ENCODE measurements at regions not wholly inside any gene's neighbourhood (a gene's known extent, or its start where the extent isn't known, plus 50 kb on each side); places are given as distances from the start of the nearest gene placed in this dataset.

DNA sequence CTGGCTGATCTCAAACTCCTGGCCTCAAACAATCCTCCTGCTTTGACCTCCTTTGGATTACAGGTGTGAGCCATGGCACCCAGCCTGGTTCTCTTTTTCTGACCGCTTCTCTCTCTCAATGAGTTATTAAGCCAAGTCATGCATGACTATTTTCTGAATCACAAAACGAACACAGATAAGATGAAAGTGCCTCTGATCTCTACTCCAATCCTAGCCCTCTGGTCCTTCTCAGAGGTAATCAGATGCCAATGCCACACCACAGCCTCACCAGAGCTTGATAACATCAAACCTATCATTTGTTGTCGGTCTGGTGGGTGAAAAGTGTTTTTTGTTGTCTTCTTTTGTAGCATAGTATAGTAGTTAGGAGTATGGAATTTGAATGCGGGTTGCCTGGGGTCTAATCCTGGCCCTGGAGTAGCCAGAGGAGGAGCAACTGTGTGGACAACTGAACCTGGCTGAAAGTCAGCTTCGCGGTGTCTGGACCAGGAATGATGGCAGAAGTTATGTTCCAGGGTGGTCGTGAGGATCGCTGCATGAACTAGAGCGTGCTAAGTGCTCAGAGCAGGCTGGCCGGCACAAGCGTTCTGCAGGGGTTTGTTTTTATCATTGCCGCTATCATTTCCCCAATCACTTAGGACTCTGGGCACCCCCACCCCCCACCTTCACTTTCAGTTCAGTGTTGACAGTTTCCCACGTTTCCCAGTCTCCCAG lies 77.9 kb downstream of the SPRING1 start:
- H3K36me3 ChIP-seq = no peaks in the 10 kb centered on the region
- no peak overlapping the region for H3K4me3 ChIP-seq (ENCODE audit: low read depth in 1 of 2, low read length in 1 of 2)
- no peaks in the 10 kb centered on the region for H3K9me3 ChIP-seq
- peaks cover 0 to 6% of the 10 kb centered on the region in 2 experiments for H3K4me1 ChIP-seq (ENCODE audit: control insufficient read depth in 1 of 2, insufficient read depth in 1 of 2, low read depth in 1 of 2, low read length in 1 of 2)
- no peaks in the 10 kb centered on the region for H3K27me3 ChIP-seq
- TF ChIP-seq, protein P1, sequence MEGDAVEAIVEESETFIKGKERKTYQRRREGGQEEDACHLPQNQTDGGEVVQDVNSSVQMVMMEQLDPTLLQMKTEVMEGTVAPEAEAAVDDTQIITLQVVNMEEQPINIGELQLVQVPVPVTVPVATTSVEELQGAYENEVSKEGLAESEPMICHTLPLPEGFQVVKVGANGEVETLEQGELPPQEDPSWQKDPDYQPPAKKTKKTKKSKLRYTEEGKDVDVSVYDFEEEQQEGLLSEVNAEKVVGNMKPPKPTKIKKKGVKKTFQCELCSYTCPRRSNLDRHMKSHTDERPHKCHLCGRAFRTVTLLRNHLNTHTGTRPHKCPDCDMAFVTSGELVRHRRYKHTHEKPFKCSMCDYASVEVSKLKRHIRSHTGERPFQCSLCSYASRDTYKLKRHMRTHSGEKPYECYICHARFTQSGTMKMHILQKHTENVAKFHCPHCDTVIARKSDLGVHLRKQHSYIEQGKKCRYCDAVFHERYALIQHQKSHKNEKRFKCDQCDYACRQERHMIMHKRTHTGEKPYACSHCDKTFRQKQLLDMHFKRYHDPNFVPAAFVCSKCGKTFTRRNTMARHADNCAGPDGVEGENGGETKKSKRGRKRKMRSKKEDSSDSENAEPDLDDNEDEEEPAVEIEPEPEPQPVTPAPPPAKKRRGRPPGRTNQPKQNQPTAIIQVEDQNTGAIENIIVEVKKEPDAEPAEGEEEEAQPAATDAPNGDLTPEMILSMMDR (IDR thresholded peaks at IDR 0.05) = no peak
- H3K27ac ChIP-seq = no peak overlapping the region

DNA sequence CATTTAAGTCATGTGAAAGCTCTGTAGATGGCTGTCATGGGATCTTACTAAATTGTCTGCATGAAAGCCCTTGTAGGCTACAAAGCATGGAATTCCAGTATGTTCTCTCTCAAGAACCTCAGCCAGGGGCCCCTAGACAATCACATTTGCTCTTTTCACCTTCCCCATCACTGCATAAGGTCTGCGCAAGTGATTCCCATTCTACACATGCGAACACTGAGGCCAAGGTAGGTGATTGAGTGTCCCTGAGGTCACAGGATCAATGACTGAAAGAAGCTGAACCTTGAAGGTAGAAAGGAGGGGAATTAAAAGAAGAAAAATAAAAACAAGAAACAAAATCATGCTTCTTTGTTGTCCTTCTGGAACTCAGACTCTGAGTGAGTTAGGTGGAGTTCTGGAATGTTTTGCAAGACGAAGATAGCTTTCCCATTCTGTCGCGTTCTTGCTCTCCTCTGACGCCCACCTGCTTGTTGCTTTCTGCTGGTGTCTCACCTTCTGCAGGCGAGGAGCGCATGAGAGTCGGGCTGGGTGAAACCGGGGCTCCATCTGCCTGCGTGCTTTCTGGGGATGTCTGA lies 79.9 kb downstream of the SPRING1 start:
- Histone ChIP-seq H3K27me3 (no peaks in the 10 kb centered on the region), H3K27ac (no peak overlapping the region), H3K36me3 (no peaks in the 10 kb centered on the region), H3K4me1 (ENCODE audit: control insufficient read depth in 1 of 2, insufficient read depth in 1 of 2, low read depth in 1 of 2, low read length in 1 of 2) (peaks cover 0 to 6% of the 10 kb centered on the region in 2 experiments), H3K4me3 (ENCODE audit: low read depth in 1 of 2, low read length in 1 of 2) (no peak overlapping the region), H3K9me3 (no peaks in the 10 kb centered on the region)
- TF ChIP-seq, protein P1 (IDR thresholded peaks at IDR 0.05) = no peak

DNA sequence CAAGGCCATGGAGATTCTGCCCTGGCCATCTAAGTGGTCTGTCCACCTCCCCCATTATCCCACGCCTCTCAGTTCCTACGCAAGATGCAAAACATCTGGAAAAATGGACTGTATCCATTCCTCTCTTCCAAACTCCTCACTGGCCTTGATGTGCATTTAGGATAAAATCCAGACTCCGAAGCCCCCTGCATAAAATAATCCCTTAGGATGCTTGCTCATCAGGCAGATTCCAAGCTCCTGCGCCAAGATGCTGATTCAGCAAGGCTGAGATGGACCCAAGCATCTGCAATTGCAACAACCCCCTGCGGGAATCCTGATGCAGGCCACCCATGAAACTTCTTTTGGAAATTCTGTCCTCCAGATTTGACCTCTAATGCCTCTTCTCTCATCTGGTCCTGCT lies 81.6 kb downstream of the SPRING1 start:
- TF ChIP-seq, protein P1 (IDR thresholded peaks at IDR 0.05) = no peak
- no peaks in the 10 kb centered on the region for H3K27me3 ChIP-seq
- no peaks in the 10 kb centered on the region for H3K36me3 ChIP-seq
- H3K4me3 ChIP-seq (ENCODE audit: low read depth in 1 of 2, low read length in 1 of 2) = no peak overlapping the region
- no peaks in the 10 kb centered on the region for H3K4me1 ChIP-seq (ENCODE audit: control insufficient read depth in 1 of 2, insufficient read depth in 1 of 2, low read depth in 1 of 2, low read length in 1 of 2)
- no peak overlapping the region for H3K27ac ChIP-seq
- H3K9me3 ChIP-seq = no peaks in the 10 kb centered on the region

DNA sequence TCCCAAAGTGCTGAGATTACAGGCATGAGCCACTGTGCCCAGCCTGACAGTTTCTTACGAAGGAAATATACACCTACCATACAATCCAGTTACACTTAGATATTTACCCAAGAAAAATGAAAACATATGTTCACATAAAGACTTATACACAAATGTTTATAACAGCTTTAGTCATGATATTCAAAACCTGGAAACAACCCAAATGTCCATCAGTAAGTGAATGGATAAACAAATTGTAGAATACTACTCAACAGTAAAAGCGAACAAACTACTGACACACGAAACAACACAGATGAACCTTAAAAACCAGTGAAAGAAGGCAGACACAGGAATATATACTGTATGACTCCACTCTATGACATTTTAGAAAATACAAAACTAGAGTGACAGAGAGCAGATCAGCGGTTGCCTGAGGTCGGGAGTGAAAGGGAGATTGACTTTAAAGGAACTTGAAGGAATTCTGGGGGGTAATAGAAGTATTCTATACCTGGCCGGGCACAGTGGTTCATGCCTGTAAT lies 83.6 kb downstream of the SPRING1 start:
- no peaks in the 10 kb centered on the region for H3K36me3 ChIP-seq
- H3K4me1 ChIP-seq (ENCODE audit: control insufficient read depth in 1 of 2, insufficient read depth in 1 of 2, low read depth in 1 of 2, low read length in 1 of 2) = no peaks in the 10 kb centered on the region
- no peak overlapping the region for H3K27ac ChIP-seq
- TF ChIP-seq, protein P1 (IDR thresholded peaks at IDR 0.05) = no peak
- no peaks in the 10 kb centered on the region for H3K9me3 ChIP-seq
- no peaks in the 10 kb centered on the region for H3K27me3 ChIP-seq
- no peak overlapping the region for H3K4me3 ChIP-seq (ENCODE audit: low read depth in 1 of 2, low read length in 1 of 2)

DNA sequence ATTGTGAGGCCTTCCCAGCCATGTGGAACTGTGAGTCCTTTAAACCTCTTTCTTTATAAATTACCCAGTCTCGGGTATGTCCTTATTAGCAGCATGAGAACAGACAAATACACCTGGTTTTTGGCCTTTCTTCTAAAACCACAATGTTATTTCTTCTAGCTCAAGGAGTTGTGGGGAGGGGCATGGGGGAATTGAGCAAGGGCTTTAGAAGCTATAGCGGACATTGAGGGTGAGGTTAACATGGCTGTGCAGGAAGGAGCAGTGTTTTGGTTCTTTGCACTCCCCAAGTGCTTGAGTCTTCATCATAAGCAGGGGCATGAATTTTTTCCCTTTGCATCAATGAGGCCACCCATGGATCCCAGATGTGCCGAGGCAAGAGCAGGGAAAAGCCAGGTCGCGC lies 86.8 kb downstream of the SPRING1 start:
- Histone ChIP-seq H3K4me3 (ENCODE audit: low read depth in 1 of 2, low read length in 1 of 2) (no peak overlapping the region), H3K27me3 (no peaks in the 10 kb centered on the region), H3K4me1 (ENCODE audit: control insufficient read depth in 1 of 2, insufficient read depth in 1 of 2, low read depth in 1 of 2, low read length in 1 of 2) (no peaks in the 10 kb centered on the region), H3K36me3 (no peaks in the 10 kb centered on the region), H3K27ac (no peak overlapping the region), H3K9me3 (no peaks in the 10 kb centered on the region)
- TF ChIP-seq, protein P1 (IDR thresholded peaks at IDR 0.05) = no peak

Data from neutrophil (primary cell).